RKO (cell line): ENCODE measurements at regions not wholly inside any gene's neighbourhood (a gene's known extent, or its start where the extent isn't known, plus 50 kb on each side); places are given as distances from the start of the nearest gene placed in this dataset.
"Not testable (repeated sequence)": the region's sequence is repeated elsewhere in the genome, so short reads cannot be mapped to it uniquely, and the experiment has no call there.

Experiments used
- DNase-seq: peaks from one replicate; pipeline ENCODE4 v3.0.0-alpha.2; 2016; ENCODE audit warnings: low spot score

- no peak for DNase-seq
Observed at GRCh38 chr7:53087274-53087673, 51.8 kb downstream of the POM121L12 start.

GRCh38 chr7:53094191-53094590 lies 58.8 kb downstream of the POM121L12 start:
- no peak for DNase-seq

GRCh38 chr7:53094827-53095226 lies 59.4 kb downstream of the POM121L12 start:
- no peak for DNase-seq

- no peak for DNase-seq
Observed at GRCh38 chr7:53095731-53096501, 60.5 kb downstream of the POM121L12 start.

GRCh38 chr7:53100091-53100490 lies 64.7 kb downstream of the POM121L12 start:
- DNase-seq: no peak

GRCh38 chr7:53101026-53101425 lies 65.6 kb downstream of the POM121L12 start:
- no peak for DNase-seq

- no peak for DNase-seq
Observed at GRCh38 chr7:53110425-53110824, 75.0 kb downstream of the POM121L12 start.

GRCh38 chr7:53111031-53111430 lies 75.6 kb downstream of the POM121L12 start:
- DNase-seq: no peak

GRCh38 chr7:53113424-53113823 lies 78.0 kb downstream of the POM121L12 start:
- DNase-seq: no peak

GRCh38 chr7:53119514-53119941 lies 84.1 kb downstream of the POM121L12 start:
- DNase-seq: no peak

- no peak for DNase-seq
Observed at GRCh38 chr7:53121374-53121773, 85.9 kb downstream of the POM121L12 start.

GRCh38 chr7:53131697-53132096 lies 96.3 kb downstream of the POM121L12 start:
- DNase-seq: no peak

- DNase-seq: no peak
Observed at GRCh38 chr7:53151496-53151895, 116.1 kb downstream of the POM121L12 start.

GRCh38 chr7:53187184-53187583 lies 151.8 kb downstream of the POM121L12 start:
- not testable (repeated sequence) for DNase-seq

GRCh38 chr7:53191191-53191695 lies 155.8 kb downstream of the POM121L12 start:
- no peak for DNase-seq

GRCh38 chr7:53191836-53192443 lies 156.5 kb downstream of the POM121L12 start:
- DNase-seq: no peak

GRCh38 chr7:53205006-53205405 lies 169.6 kb downstream of the POM121L12 start:
- no peak for DNase-seq

- no peak for DNase-seq
Observed at GRCh38 chr7:53209129-53209528, 173.7 kb downstream of the POM121L12 start.

- DNase-seq: no peak
Observed at GRCh38 chr7:53214463-53214862, 179.0 kb downstream of the POM121L12 start.

- DNase-seq: no peak
Observed at GRCh38 chr7:53218730-53219504, 183.5 kb downstream of the POM121L12 start.

GRCh38 chr7:53229202-53229601 lies 193.8 kb downstream of the POM121L12 start:
- DNase-seq: no peak

- DNase-seq: no peak
Observed at GRCh38 chr7:53237344-53237913, 202.0 kb downstream of the POM121L12 start.
